Heart right ventricle (tissue), 16 donors: ENCODE measurements at regions not wholly inside any gene's neighbourhood (a gene's known extent, or its start where the extent isn't known, plus 50 kb on each side); places are given as distances from the start of the nearest gene placed in this dataset.

Experiments used
- ATAC-seq, 8 donors: fragments of 200-7000 bp; cut with Tn5 transposase; one replicate each; pipeline ENCODE4 v1.9.1; 2020; ENCODE audit warnings: mild to moderate bottlenecking in 8 of 8, moderate library complexity in 8 of 8, moderate number of reproducible peaks in 1 of 8
- DNase-seq, 2 donors: peaks; one replicate each; pipeline ENCODE4 v3.0.0-alpha.2; 2020
- H3K27ac ChIP-seq, 10 donors: fragments of 200-600 bp; sonication (generic) in 2 of 10; one replicate each; pipeline versions ENCODE4 v1.5.0 to v1.8.0; 2020 to 2022; ENCODE audit warnings: mild to moderate bottlenecking in 3 of 10
- H3K27me3 ChIP-seq, 7 donors: fragments of 200-600 bp; one replicate each; pipeline ENCODE4 v1.8.0; 2021 to 2022; ENCODE audit warnings: mild to moderate bottlenecking in 2 of 7
- H3K36me3 ChIP-seq, 9 donors: fragments of 200-600 bp; sonication (generic) in 1 of 9; one replicate each; pipeline versions ENCODE4 v1.5.0 to v1.8.0; 2020 to 2022; ENCODE audit warnings: mild to moderate bottlenecking in 2 of 9
- H3K4me1 ChIP-seq, 9 donors: fragments of 200-600 bp; sonication (generic) in 1 of 9; one replicate each; pipeline versions ENCODE4 v1.5.0 to v1.8.0; 2020 to 2022; ENCODE audit warnings: mild to moderate bottlenecking in 4 of 9
- H3K4me3 ChIP-seq, 10 donors: fragments of 200-600 bp; sonication (generic) in 2 of 10; one replicate each; pipeline versions ENCODE4 v1.5.0 to v1.8.0; 2020 to 2022; ENCODE audit warnings: mild to moderate bottlenecking in 7 of 10, moderate library complexity in 2 of 10
- H3K9me3 ChIP-seq, 11 donors: fragments of 200-600 bp in 10 of 11; sonication (generic) in 2 of 11; one replicate each; pipeline versions ENCODE4 v1.5.0 to v1.8.0; 2013 to 2022; ENCODE audit warnings: mild to moderate bottlenecking in 2 of 11, control low read depth in 1 of 11, moderate library complexity in 1 of 11
- CTCF ChIP-seq, 9 donors: fragments of 200-600 bp; sonication (generic) in 2 of 9; IDR thresholded peaks; one replicate each; pipeline versions ENCODE4 v1.5.0 to v1.8.0; 2021 to 2022; ENCODE audit warnings: antibody characterized with exemption in 9 of 9, mild to moderate bottlenecking in 5 of 9, moderate library complexity in 1 of 9
- WGBS, 2 donors: extraction: QIAGEN DNeasy Blood & Tissue Kit; methylation state at CpG; one replicate each; pipeline ENCODE4 v1.1.7; 2013; ENCODE audit warnings: inconsistent platforms in 1 of 2; 5-methylcytosine and 5-hydroxymethylcytosine counted together
- intact Hi-C, 10 donors: fragments of 100-400 bp; cut with DNase I; formaldehyde crosslinking; loops; one replicate each; pipeline versions ENCODE4 v1.11.1 to v1.14.2; 2022
- donor health status: Arrhythmogenic right ventricular cardiomyopathy.
- donor health status: ischemic (EF 13 %, LVEDD 7.1; RV severe dilation, severe dysfunction).
- donor health status: healthy with polysubstance abuse.
- donor health status: DM: no; HTN: yes; CAD: no.
- donor health status: DM: no; HTN: no; CAD: no.
- donor health status: ischemic (EF 25% LVEDD 6.9; RV normal size, moderate dysfunction).
- donor health status: ischemic (EF 25% LVEDD 5.7; RV mildly dilated, moderate dysfunction).
- donor health status: healthy.
- donor health status: DM: yes; HTN: yes; CAD: no.
- donor health status: Ischemic cardiomyopathy.
- donor health status: ischemic (EF 35%, LVEDD 5.7; RV mildly dilated, moderate dysfunction).
- donor health status: nonischemic (EF 11% LVEDD 7.7; RV severe dilation, severe dysfunction).
- donor health status: DM: yes; HTN: yes; CAD: no.
- donor health status: PGD.
- donor health status: ischemic (EF 29% LVEDD 5.4; RV normal size, mild dysfunction).
- donor health status: nonischemic (EF 23%, LVEDD 6.1; RV moderate dilation, normal function).

- DNase-seq (no peak), ATAC-seq (no peak)
- Histone ChIP-seq H3K4me1 (no peaks in the 10 kb centered on the region), H3K4me3 (no peak overlapping the region), H3K9me3 (peaks cover 0 to 10% (median 0%) of the 10 kb centered on the region in 11 donors), H3K27ac (no peak overlapping the region), H3K36me3 (peaks cover 0 to 3% (median 0%) of the 10 kb centered on the region in 9 donors), H3K27me3 (no peaks in the 10 kb centered on the region)
- intact Hi-C loops = loop anchor here in 1 of 10 donors (5.0 kb wide), 1 partner anchor 718 kb away; no protein-coding TSS in a partner anchor
- TF ChIP-seq CTCF (IDR thresholded peaks at IDR 0.05) = no peak
- 90 to 96% methylated on average over 3 of the region's 3 CpGs for WGBS, 2 donors
Measured at GRCh38 chr3:106715286-106715685, 662.0 kb upstream of the CCDC54 start.

- H3K36me3 ChIP-seq = peaks cover 0 to 3% (median 0%) of the 10 kb centered on the region in 9 donors
- DNase-seq = no peak
- H3K4me3 ChIP-seq = no peak overlapping the region
- H3K4me1 ChIP-seq = no peaks in the 10 kb centered on the region
- H3K9me3 ChIP-seq = peaks cover 0 to 17% (median 0%) of the 10 kb centered on the region in 11 donors
- TF ChIP-seq CTCF (IDR thresholded peaks at IDR 0.05) = no peak
- ATAC-seq = no peak
- H3K27ac ChIP-seq = no peak overlapping the region
- 47 to 64% methylated on average over 1 of the region's 1 CpG for WGBS, 2 donors
- no peaks in the 10 kb centered on the region for H3K27me3 ChIP-seq
- intact Hi-C loops = loop anchor here in 1 of 10 donors (5.0 kb wide), 1 partner anchor 720 kb away; no protein-coding TSS in a partner anchor
Measured at GRCh38 chr3:106717178-106717780, 660.0 kb upstream of the CCDC54 start.

- no peak overlapping the region for H3K4me3 ChIP-seq
- no peaks in the 10 kb centered on the region for H3K4me1 ChIP-seq
- ATAC-seq (no peak), DNase-seq (no peak)
- H3K36me3 ChIP-seq = peaks cover 0 to 3% (median 0%) of the 10 kb centered on the region in 9 donors
- no peak for TF ChIP-seq CTCF (IDR thresholded peaks at IDR 0.05)
- H3K27me3 ChIP-seq = no peaks in the 10 kb centered on the region
- H3K9me3 ChIP-seq = peaks cover 0 to 17% (median 0%) of the 10 kb centered on the region in 11 donors
- H3K27ac ChIP-seq = no peak overlapping the region
- intact Hi-C loops = loop anchor here in 1 of 10 donors (5.0 kb wide), 1 partner anchor 722 kb away; no protein-coding TSS in a partner anchor
Measured at GRCh38 chr3:106719077-106719476, 658.2 kb upstream of the CCDC54 start.

GRCh38 chr3:106719583-106719982, 657.7 kb upstream of the CCDC54 start:
- Histone ChIP-seq H3K4me3 (no peak overlapping the region), H3K36me3 (peaks cover 0 to 3% (median 0%) of the 10 kb centered on the region in 9 donors), H3K4me1 (no peaks in the 10 kb centered on the region), H3K27me3 (no peaks in the 10 kb centered on the region), H3K9me3 (peaks cover 0 to 13% (median 0%) of the 10 kb centered on the region in 11 donors), H3K27ac (no peak overlapping the region)
- no peak for TF ChIP-seq CTCF (IDR thresholded peaks at IDR 0.05)
- no peak for DNase-seq
- intact Hi-C loops = loop anchor here in 1 of 10 donors (5.0 kb wide), 1 partner anchor 722 kb away; no protein-coding TSS in a partner anchor
- no peak for ATAC-seq
- 65 to 68% methylated on average over 2 of the region's 2 CpGs for WGBS, 2 donors
